ENCODE measurements at regions not wholly inside any gene's neighbourhood (a gene's known extent, or its start where the extent isn't known, plus 50 kb on each side); places are given as distances from the start of the nearest gene placed in this dataset.

DNA sequence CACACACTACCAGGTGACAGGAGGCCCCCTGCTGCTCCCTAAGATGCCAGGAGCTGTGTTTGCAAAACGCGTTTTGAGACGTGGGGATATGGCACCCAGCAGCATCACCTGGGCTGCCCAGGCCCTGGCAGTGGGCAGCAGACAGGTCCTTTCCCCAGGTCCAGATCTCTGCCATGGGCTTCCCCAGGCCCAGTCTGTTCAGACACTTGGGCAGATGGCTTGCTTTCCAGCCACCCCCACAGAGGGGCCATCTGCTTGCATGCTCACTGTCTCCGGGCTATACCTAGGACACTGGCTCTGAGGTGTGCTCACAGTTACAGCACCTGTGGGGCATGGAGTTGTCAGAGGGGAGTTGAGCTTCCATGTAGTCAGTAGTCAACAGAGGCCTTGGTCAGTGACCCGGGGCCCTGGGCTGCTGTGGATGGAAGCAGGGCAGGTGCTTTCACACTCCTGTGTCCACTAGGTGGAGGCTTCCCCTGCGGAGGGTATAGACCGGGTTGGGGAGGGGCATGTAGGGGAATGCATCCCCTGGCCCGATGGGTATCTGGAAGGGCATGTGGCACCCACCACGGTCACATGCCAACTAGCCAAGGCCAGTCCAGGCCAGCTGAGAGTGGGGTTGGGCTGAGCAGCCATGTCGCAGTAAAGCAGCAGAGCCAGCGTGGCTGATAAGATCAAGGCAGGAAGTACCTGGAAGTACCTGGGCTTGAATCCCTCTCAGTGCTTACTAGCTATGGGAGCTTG is 185.4 kb upstream of the SLC24A3 start:
- Histone ChIP-seq H3K36me3 (ENCODE audit: control insufficient read depth, insufficient read depth, low read length) (no peaks in the 10 kb centered on the region), H3K4me2 (ENCODE audit: extremely low read depth, insufficient read depth, low read length) (no peak overlapping the region), H3K79me2 (ENCODE audit: control insufficient read depth, insufficient read depth, low read length) (no peaks in the 10 kb centered on the region), H3K27me3 (ENCODE audit: control insufficient read depth, insufficient read depth, low read length) (no peaks in the 10 kb centered on the region), H2AFZ (ENCODE audit: low read length) (no peak overlapping the region), H3K9ac (ENCODE audit: insufficient read depth, low read length) (no peak overlapping the region), H3K4me1 (ENCODE audit: control insufficient read depth, extremely low read depth, insufficient read depth, low read length) (no peaks in the 10 kb centered on the region), H3K4me3 (replicated peaks in 1 of 4; ENCODE audit: control extremely low read depth in 1 of 4, insufficient read depth in 1 of 4, low read depth in 3 of 4, low read length in 4 of 4) (no peak overlapping the region), H3K9me3 (ENCODE audit: control insufficient read depth, insufficient read depth, low read depth, low read length) (no peaks in the 10 kb centered on the region), H3K27ac (ENCODE audit: insufficient read depth, low read length) (no peak overlapping the region), H4K20me1 (ENCODE audit: control insufficient read depth, extremely low read depth, insufficient read depth, low read length) (no peaks in the 10 kb centered on the region)
- TF ChIP-seq, protein P1, sequence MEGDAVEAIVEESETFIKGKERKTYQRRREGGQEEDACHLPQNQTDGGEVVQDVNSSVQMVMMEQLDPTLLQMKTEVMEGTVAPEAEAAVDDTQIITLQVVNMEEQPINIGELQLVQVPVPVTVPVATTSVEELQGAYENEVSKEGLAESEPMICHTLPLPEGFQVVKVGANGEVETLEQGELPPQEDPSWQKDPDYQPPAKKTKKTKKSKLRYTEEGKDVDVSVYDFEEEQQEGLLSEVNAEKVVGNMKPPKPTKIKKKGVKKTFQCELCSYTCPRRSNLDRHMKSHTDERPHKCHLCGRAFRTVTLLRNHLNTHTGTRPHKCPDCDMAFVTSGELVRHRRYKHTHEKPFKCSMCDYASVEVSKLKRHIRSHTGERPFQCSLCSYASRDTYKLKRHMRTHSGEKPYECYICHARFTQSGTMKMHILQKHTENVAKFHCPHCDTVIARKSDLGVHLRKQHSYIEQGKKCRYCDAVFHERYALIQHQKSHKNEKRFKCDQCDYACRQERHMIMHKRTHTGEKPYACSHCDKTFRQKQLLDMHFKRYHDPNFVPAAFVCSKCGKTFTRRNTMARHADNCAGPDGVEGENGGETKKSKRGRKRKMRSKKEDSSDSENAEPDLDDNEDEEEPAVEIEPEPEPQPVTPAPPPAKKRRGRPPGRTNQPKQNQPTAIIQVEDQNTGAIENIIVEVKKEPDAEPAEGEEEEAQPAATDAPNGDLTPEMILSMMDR (conservative IDR thresholded peaks at IDR 0.05 in 1 of 2, IDR thresholded peaks at IDR 0.05 in 1 of 2; ENCODE audit: low read depth in 1 of 2, low read length in 2 of 2), result no peak
- TF ChIP-seq EZH2 (IDR thresholded peaks at IDR 0.05; ENCODE audit: low read length, missing control alignments), result no peak
- no peak for DNase-seq (ENCODE audit: low read depth in 2 of 2)

DNA sequence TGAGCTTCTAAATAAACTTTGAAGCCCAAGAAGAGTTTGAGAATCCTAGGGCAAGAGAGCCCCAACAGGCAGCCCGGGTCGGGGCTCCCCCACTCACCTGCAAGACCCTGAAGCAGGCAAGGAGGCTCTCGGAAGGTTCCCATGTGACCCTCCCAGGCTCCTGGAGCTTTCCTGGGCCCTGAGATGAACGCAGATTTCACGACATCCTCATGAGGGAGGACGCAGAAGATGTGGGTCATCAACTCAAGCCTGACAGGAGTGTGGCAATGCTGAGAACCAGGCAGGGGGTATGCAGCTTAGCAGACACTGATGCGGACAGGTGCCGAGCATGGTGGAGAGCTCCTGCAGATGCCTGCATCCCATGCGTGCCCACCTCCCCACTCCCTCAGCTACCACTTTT is 184.5 kb upstream of the SLC24A3 start:
- H2AFZ ChIP-seq (ENCODE audit: low read length), result no peak overlapping the region
- H3K4me2 ChIP-seq (ENCODE audit: extremely low read depth, insufficient read depth, low read length), result no peak overlapping the region
- TF ChIP-seq EZH2 (IDR thresholded peaks at IDR 0.05; ENCODE audit: low read length, missing control alignments), result no peak
- H3K79me2 ChIP-seq (ENCODE audit: control insufficient read depth, insufficient read depth, low read length), result no peaks in the 10 kb centered on the region
- no peaks in the 10 kb centered on the region for H3K36me3 ChIP-seq (ENCODE audit: control insufficient read depth, insufficient read depth, low read length)
- H3K4me3 ChIP-seq (replicated peaks in 1 of 4; ENCODE audit: control extremely low read depth in 1 of 4, insufficient read depth in 1 of 4, low read depth in 3 of 4, low read length in 4 of 4), result no peak overlapping the region
- H3K9me3 ChIP-seq (ENCODE audit: control insufficient read depth, insufficient read depth, low read depth, low read length), result no peaks in the 10 kb centered on the region
- H4K20me1 ChIP-seq (ENCODE audit: control insufficient read depth, extremely low read depth, insufficient read depth, low read length), result no peaks in the 10 kb centered on the region
- DNase-seq (ENCODE audit: low read depth in 2 of 2), result no peak
- H3K9ac ChIP-seq (ENCODE audit: insufficient read depth, low read length), result no peak overlapping the region
- no peak overlapping the region for H3K27ac ChIP-seq (ENCODE audit: insufficient read depth, low read length)
- no peaks in the 10 kb centered on the region for H3K4me1 ChIP-seq (ENCODE audit: control insufficient read depth, extremely low read depth, insufficient read depth, low read length)
- H3K27me3 ChIP-seq (ENCODE audit: control insufficient read depth, insufficient read depth, low read length), result no peaks in the 10 kb centered on the region

DNA sequence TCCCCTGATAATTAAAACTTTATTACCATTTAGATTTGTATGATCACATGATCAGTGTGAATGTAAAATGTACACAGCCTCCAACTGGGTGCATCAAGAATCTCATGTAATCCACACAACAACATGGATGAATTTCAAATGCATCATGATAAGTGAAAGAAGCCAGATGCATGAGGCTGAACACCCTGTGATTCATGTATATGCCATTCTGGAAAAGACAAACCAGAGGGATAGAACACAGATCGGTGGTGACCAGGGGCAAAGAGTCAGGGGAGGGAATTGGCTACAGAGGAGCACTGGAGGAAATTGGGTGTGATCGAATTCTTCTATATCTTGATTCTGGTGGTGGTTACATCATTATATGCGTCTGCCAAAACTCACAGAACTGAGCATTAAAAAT is 170.7 kb upstream of the SLC24A3 start:
- Histone ChIP-seq H3K9ac (ENCODE audit: insufficient read depth, low read length) (no peak overlapping the region), H3K27me3 (ENCODE audit: control insufficient read depth, insufficient read depth, low read length) (no peaks in the 10 kb centered on the region), H4K20me1 (ENCODE audit: control insufficient read depth, extremely low read depth, insufficient read depth, low read length) (no peaks in the 10 kb centered on the region), H3K4me3 (replicated peaks in 1 of 4; ENCODE audit: control extremely low read depth in 1 of 4, insufficient read depth in 1 of 4, low read depth in 3 of 4, low read length in 4 of 4) (no peak overlapping the region), H3K36me3 (ENCODE audit: control insufficient read depth, insufficient read depth, low read length) (no peaks in the 10 kb centered on the region), H3K4me1 (ENCODE audit: control insufficient read depth, extremely low read depth, insufficient read depth, low read length) (no peaks in the 10 kb centered on the region), H3K27ac (ENCODE audit: insufficient read depth, low read length) (no peak overlapping the region), H2AFZ (ENCODE audit: low read length) (no peak overlapping the region), H3K4me2 (ENCODE audit: extremely low read depth, insufficient read depth, low read length) (no peak overlapping the region), H3K79me2 (ENCODE audit: control insufficient read depth, insufficient read depth, low read length) (no peaks in the 10 kb centered on the region), H3K9me3 (ENCODE audit: control insufficient read depth, insufficient read depth, low read depth, low read length) (no peaks in the 10 kb centered on the region)
- no peak for DNase-seq (ENCODE audit: low read depth in 2 of 2)
- TF ChIP-seq, protein P1 (conservative IDR thresholded peaks at IDR 0.05 in 1 of 2, IDR thresholded peaks at IDR 0.05 in 1 of 2; ENCODE audit: low read depth in 1 of 2, low read length in 2 of 2), result no peak
- no peak for TF ChIP-seq EZH2 (IDR thresholded peaks at IDR 0.05; ENCODE audit: low read length, missing control alignments)
